Heart right ventricle (tissue), 16 donors: ENCODE measurements at regions not wholly inside any gene's neighbourhood (a gene's known extent, or its start where the extent isn't known, plus 50 kb on each side); places are given as distances from the start of the nearest gene placed in this dataset.

Source experiments
- ATAC-seq, 8 donors: fragments of 200-7000 bp; cut with Tn5 transposase; one replicate each; pipeline ENCODE4 v1.9.1; 2020; ENCODE audit warnings: mild to moderate bottlenecking in 8 of 8, moderate library complexity in 8 of 8, moderate number of reproducible peaks in 1 of 8
- DNase-seq, 2 donors: peaks; one replicate each; pipeline ENCODE4 v3.0.0-alpha.2; 2020
- H3K27ac ChIP-seq, 10 donors: fragments of 200-600 bp; sonication (generic) in 2 of 10; one replicate each; pipeline versions ENCODE4 v1.5.0 to v1.8.0; 2020 to 2022; ENCODE audit warnings: mild to moderate bottlenecking in 3 of 10
- H3K27me3 ChIP-seq, 7 donors: fragments of 200-600 bp; one replicate each; pipeline ENCODE4 v1.8.0; 2021 to 2022; ENCODE audit warnings: mild to moderate bottlenecking in 2 of 7
- H3K36me3 ChIP-seq, 9 donors: fragments of 200-600 bp; sonication (generic) in 1 of 9; one replicate each; pipeline versions ENCODE4 v1.5.0 to v1.8.0; 2020 to 2022; ENCODE audit warnings: mild to moderate bottlenecking in 2 of 9
- H3K4me1 ChIP-seq, 9 donors: fragments of 200-600 bp; sonication (generic) in 1 of 9; one replicate each; pipeline versions ENCODE4 v1.5.0 to v1.8.0; 2020 to 2022; ENCODE audit warnings: mild to moderate bottlenecking in 4 of 9
- H3K4me3 ChIP-seq, 10 donors: fragments of 200-600 bp; sonication (generic) in 2 of 10; one replicate each; pipeline versions ENCODE4 v1.5.0 to v1.8.0; 2020 to 2022; ENCODE audit warnings: mild to moderate bottlenecking in 7 of 10, moderate library complexity in 2 of 10
- H3K9me3 ChIP-seq, 11 donors: fragments of 200-600 bp in 10 of 11; sonication (generic) in 2 of 11; one replicate each; pipeline versions ENCODE4 v1.5.0 to v1.8.0; 2013 to 2022; ENCODE audit warnings: mild to moderate bottlenecking in 2 of 11, control low read depth in 1 of 11, moderate library complexity in 1 of 11
- CTCF ChIP-seq, 9 donors: fragments of 200-600 bp; sonication (generic) in 2 of 9; IDR thresholded peaks; one replicate each; pipeline versions ENCODE4 v1.5.0 to v1.8.0; 2021 to 2022; ENCODE audit warnings: antibody characterized with exemption in 9 of 9, mild to moderate bottlenecking in 5 of 9, moderate library complexity in 1 of 9
- WGBS, 2 donors: extraction: QIAGEN DNeasy Blood & Tissue Kit; methylation state at CpG; one replicate each; pipeline ENCODE4 v1.1.7; 2013; ENCODE audit warnings: inconsistent platforms in 1 of 2; 5-methylcytosine and 5-hydroxymethylcytosine counted together
- intact Hi-C, 10 donors: fragments of 100-400 bp; cut with DNase I; formaldehyde crosslinking; loops; one replicate each; pipeline versions ENCODE4 v1.11.1 to v1.14.2; 2022
- donor health status: Arrhythmogenic right ventricular cardiomyopathy.
- donor health status: ischemic (EF 13 %, LVEDD 7.1; RV severe dilation, severe dysfunction).
- donor health status: healthy with polysubstance abuse.
- donor health status: DM: no; HTN: yes; CAD: no.
- donor health status: DM: no; HTN: no; CAD: no.
- donor health status: ischemic (EF 25% LVEDD 6.9; RV normal size, moderate dysfunction).
- donor health status: ischemic (EF 25% LVEDD 5.7; RV mildly dilated, moderate dysfunction).
- donor health status: healthy.
- donor health status: DM: yes; HTN: yes; CAD: no.
- donor health status: Ischemic cardiomyopathy.
- donor health status: ischemic (EF 35%, LVEDD 5.7; RV mildly dilated, moderate dysfunction).
- donor health status: nonischemic (EF 11% LVEDD 7.7; RV severe dilation, severe dysfunction).
- donor health status: DM: yes; HTN: yes; CAD: no.
- donor health status: PGD.
- donor health status: ischemic (EF 29% LVEDD 5.4; RV normal size, mild dysfunction).
- donor health status: nonischemic (EF 23%, LVEDD 6.1; RV moderate dilation, normal function).

GRCh38 chr5:30540150-30540549, 653.3 kb upstream of the CDH6 start:
- no peak for TF ChIP-seq CTCF (IDR thresholded peaks at IDR 0.05)
- H3K36me3 ChIP-seq, result no peaks in the 10 kb centered on the region
- H3K27ac ChIP-seq, result no peak overlapping the region
- DNase-seq (no peak), ATAC-seq (no peak)
- intact Hi-C loops, result no loop called here
- H3K27me3 ChIP-seq, result no peaks in the 10 kb centered on the region
- no peak overlapping the region for H3K4me3 ChIP-seq
- peaks cover 0 to 41% (median 0%) of the 10 kb centered on the region in 11 donors for H3K9me3 ChIP-seq
- H3K4me1 ChIP-seq, result no peaks in the 10 kb centered on the region
- 93 to 94% methylated on average over 4 of the region's 4 CpGs for WGBS, 2 donors

- Histone ChIP-seq H3K4me1 (no peaks in the 10 kb centered on the region), H3K36me3 (no peaks in the 10 kb centered on the region), H3K9me3 (peaks cover 0 to 41% (median 0%) of the 10 kb centered on the region in 11 donors), H3K27me3 (no peaks in the 10 kb centered on the region), H3K27ac (no peak overlapping the region), H3K4me3 (no peak overlapping the region)
- TF ChIP-seq CTCF (IDR thresholded peaks at IDR 0.05), result no peak
- WGBS, 2 donors, result 25 to 37% methylated on average over 4 of the region's 4 CpGs
- DNase-seq (peak; percentile 69 to 70), ATAC-seq (peak; percentile 82 to 100 (median 94))
- intact Hi-C loops, result no loop called here
Observed at GRCh38 chr5:30539004-30539634, 654.4 kb upstream of the CDH6 start.

GRCh38 chr5:30525353-30525752, 668.1 kb upstream of the CDH6 start:
- H3K36me3 ChIP-seq, result no peaks in the 10 kb centered on the region
- intact Hi-C loops, result no loop called here
- H3K27ac ChIP-seq, result no peak overlapping the region
- 84 to 86% methylated on average over 2 of the region's 2 CpGs for WGBS, 2 donors
- no peak for TF ChIP-seq CTCF (IDR thresholded peaks at IDR 0.05)
- DNase-seq (no peak), ATAC-seq (no peak)
- no peaks in the 10 kb centered on the region for H3K9me3 ChIP-seq
- no peaks in the 10 kb centered on the region for H3K27me3 ChIP-seq
- H3K4me1 ChIP-seq, result no peaks in the 10 kb centered on the region
- no peak overlapping the region for H3K4me3 ChIP-seq

- H3K27me3 ChIP-seq, result no peaks in the 10 kb centered on the region
- WGBS, 2 donors, result 87 to 94% methylated on average over 6 of the region's 6 CpGs
Observed at GRCh38 chr5:30524428-30524827, 669.1 kb upstream of the CDH6 start.

More at GRCh38 chr5:30524428-30524827, 669.1 kb upstream of the CDH6 start:
- no peak for TF ChIP-seq CTCF (IDR thresholded peaks at IDR 0.05)
- ATAC-seq (no peak), DNase-seq (no peak)
- Histone ChIP-seq H3K4me3 (no peak overlapping the region), H3K27ac (no peak overlapping the region), H3K4me1 (no peaks in the 10 kb centered on the region), H3K9me3 (no peaks in the 10 kb centered on the region), H3K36me3 (no peaks in the 10 kb centered on the region)
- intact Hi-C loops, result no loop called here
